PC-9 (cell line): ENCODE measurements at regions not wholly inside any gene's neighbourhood (a gene's known extent, or its start where the extent isn't known, plus 50 kb on each side); places are given as distances from the start of the nearest gene placed in this dataset.

ENCODE experiments used
- BruUV-seq: library from RNA; stranded (reverse); fragments of 400-500 nt; replicated peaks from 2 replicates; lab custom pipeline; 2021; lab: Mats Ljungman, UMichigan
- CTCF ChIA-PET: fragments of 300-600 bp; sonication (Branson Sonifier 250); formaldehyde crosslinking; loops from one replicate; lab custom pipeline; 2022; ENCODE audit warnings: antibody characterized with exemption; lab: Charles Lee
- POLR2A ChIA-PET: fragments of 300-600 bp; sonication (Branson Sonifier 250); formaldehyde crosslinking; loops from one replicate; lab custom pipeline; 2022; ENCODE audit warnings: antibody characterized with exemption; ENCODE audit not compliant: unreplicated experiment; lab: Charles Lee
- DNase-seq, 2 experiments: peaks; one replicate each; pipeline versions ENCODE4 v3.0.0 to v3.0.0-alpha.2; 2015 to 2022; ENCODE audit warnings: mixed read lengths in 1 of 2
- H2AFZ ChIP-seq: fragments of 200-600 bp; sonication (generic); 2 replicates; pipeline ENCODE4 v1.8.1; 2017; ENCODE audit warnings: antibody characterized with exemption
- H3F3A ChIP-seq: fragments of 200-600 bp; sonication (generic); 2 replicates; pipeline ENCODE4 v1.8.1; 2017; ENCODE audit warnings: antibody characterized with exemption, mild to moderate bottlenecking, low read depth; ENCODE audit not compliant: insufficient read depth
- H3K27ac ChIP-seq: fragments of 200-600 bp; sonication (generic); 2 replicates; pipeline ENCODE4 v1.6.1; 2016; ENCODE audit warnings: mixed run types
- H3K27me3 ChIP-seq: fragments of 200-600 bp; sonication (generic); 2 replicates; pipeline ENCODE4 v1.6.1; 2016; ENCODE audit warnings: low read depth, mixed run types; ENCODE audit not compliant: insufficient read depth
- H3K36me3 ChIP-seq: fragments of 200-600 bp; sonication (generic); 2 replicates; pipeline ENCODE4 v1.6.1; 2016; ENCODE audit warnings: low read depth, mixed run types
- H3K4me1 ChIP-seq: fragments of 200-600 bp; sonication (generic); replicated peaks from 2 replicates; pipeline ENCODE4 v1.6.1; 2016; ENCODE audit warnings: mixed run types; ENCODE audit not compliant: insufficient read depth
- H3K4me2 ChIP-seq: fragments of 200-600 bp; sonication (generic); 2 replicates; pipeline ENCODE4 v1.6.1; 2017; ENCODE audit warnings: mixed run types
- H3K4me3 ChIP-seq: fragments of 200-600 bp; sonication (generic); 2 replicates; pipeline ENCODE4 v1.6.1; 2016; ENCODE audit warnings: mixed run types
- H3K79me2 ChIP-seq: fragments of 200-600 bp; sonication (generic); 2 replicates; pipeline ENCODE4 v1.6.1; 2017; ENCODE audit warnings: low read depth, mixed run types
- H3K9me2 ChIP-seq: fragments of 200-600 bp; sonication (generic); 2 replicates; pipeline ENCODE4 v1.8.1; 2017; ENCODE audit warnings: mild to moderate bottlenecking; ENCODE audit not compliant: insufficient read depth
- H3K9me3 ChIP-seq: fragments of 200-600 bp; sonication (generic); 2 replicates; pipeline ENCODE4 v1.8.1; 2016; ENCODE audit warnings: low read depth; ENCODE audit not compliant: insufficient read depth
- H4K20me1 ChIP-seq: fragments of 200-600 bp; sonication (generic); 2 replicates; pipeline ENCODE4 v1.8.1; 2017; ENCODE audit not compliant: insufficient read depth
- EZH2 ChIP-seq: fragments of 200-600 bp; sonication (generic); IDR thresholded peaks from 2 replicates; pipeline ENCODE4 v1.8.0; 2017; ENCODE audit warnings: antibody characterized with exemption, low read depth
- intact Hi-C: fragments of 100-400 bp; cut with micrococcal nuclease; formaldehyde crosslinking; loops from one replicate; pipeline ENCODE4 v1.10.0; 2022; ENCODE audit not compliant: unreplicated experiment
- TF ChIP-seq, protein P1 (sequence below): fragments of 200-600 bp; sonication (generic); conservative IDR thresholded peaks from 2 replicates; pipeline ENCODE4 v1.6.1; 2017; ENCODE audit warnings: mixed run types, antibody characterized with exemption, mild to moderate bottlenecking, moderate library complexity

DNA sequence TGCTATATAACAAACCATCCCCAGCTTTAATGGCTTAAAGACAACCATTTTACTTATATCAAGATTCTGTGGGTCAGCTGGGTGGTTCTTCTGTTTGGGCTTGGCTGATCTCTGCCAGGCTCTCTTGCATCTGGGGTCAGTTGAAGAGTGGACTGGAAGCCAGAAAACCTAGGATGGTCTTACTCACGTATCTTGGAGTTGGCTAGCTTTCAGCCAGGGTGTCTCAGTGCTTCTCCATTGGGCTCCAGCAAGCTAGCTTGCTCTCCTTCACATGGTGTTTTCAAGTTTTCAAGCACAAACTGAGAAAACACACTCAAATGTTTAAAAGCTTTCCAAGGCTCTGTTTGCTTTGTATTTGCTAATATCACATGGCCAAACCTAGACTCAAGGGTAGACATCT, 146.8 kb downstream of the PIK3R1 start:
- ChIA-PET CTCF (no interaction called here), POLR2A (no interaction called here)
- intact Hi-C loops = no loop called here
- no peaks in the 10 kb centered on the region; the same call in 1 of the 2 replicates for H3K9me3 ChIP-seq
- H3K9me2 ChIP-seq = no peaks in the 10 kb centered on the region; the same call in 1 of the 2 replicates
- H3K36me3 ChIP-seq = no peaks in the 10 kb centered on the region
- no peak overlapping the region for H2AFZ ChIP-seq
- no peaks in the 10 kb centered on the region for H4K20me1 ChIP-seq
- H3K4me1 ChIP-seq = no peaks in the 10 kb centered on the region
- TF ChIP-seq, protein P1, sequence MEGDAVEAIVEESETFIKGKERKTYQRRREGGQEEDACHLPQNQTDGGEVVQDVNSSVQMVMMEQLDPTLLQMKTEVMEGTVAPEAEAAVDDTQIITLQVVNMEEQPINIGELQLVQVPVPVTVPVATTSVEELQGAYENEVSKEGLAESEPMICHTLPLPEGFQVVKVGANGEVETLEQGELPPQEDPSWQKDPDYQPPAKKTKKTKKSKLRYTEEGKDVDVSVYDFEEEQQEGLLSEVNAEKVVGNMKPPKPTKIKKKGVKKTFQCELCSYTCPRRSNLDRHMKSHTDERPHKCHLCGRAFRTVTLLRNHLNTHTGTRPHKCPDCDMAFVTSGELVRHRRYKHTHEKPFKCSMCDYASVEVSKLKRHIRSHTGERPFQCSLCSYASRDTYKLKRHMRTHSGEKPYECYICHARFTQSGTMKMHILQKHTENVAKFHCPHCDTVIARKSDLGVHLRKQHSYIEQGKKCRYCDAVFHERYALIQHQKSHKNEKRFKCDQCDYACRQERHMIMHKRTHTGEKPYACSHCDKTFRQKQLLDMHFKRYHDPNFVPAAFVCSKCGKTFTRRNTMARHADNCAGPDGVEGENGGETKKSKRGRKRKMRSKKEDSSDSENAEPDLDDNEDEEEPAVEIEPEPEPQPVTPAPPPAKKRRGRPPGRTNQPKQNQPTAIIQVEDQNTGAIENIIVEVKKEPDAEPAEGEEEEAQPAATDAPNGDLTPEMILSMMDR = no peak
- no peak for TF ChIP-seq EZH2
- no peak overlapping the region for H3K27ac ChIP-seq
- no peaks in the 10 kb centered on the region for H3F3A ChIP-seq
- H3K79me2 ChIP-seq = no peaks in the 10 kb centered on the region
- no TSS peak for BruUV-seq
- no peak overlapping the region for H3K4me2 ChIP-seq
- no peak overlapping the region for H3K4me3 ChIP-seq
- no peak for DNase-seq
- H3K27me3 ChIP-seq = no peaks in the 10 kb centered on the region

DNA sequence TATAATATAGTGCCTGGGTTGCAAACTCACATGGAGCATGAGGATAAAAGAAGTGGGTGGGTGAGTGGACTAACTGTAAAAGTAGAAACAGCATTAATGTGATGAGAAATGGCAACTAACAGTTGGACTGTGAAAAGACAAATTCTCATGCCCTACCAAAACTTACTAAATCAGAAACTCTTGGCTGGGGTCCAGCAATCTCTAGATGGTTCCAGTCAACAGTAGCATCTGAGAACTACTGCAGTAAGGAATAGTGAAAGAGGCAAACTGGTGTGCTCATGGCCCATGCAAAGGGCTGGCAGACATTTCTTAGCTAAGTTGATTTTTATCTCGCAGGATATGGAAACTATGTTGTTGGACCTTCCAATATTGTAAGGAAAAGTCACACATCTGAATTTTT, 150.3 kb downstream of the PIK3R1 start:
- H2AFZ ChIP-seq = no peak overlapping the region
- peaks cover 5% of the 10 kb centered on the region; the same call in 1 of the 2 replicates for H3K4me1 ChIP-seq
- H3K4me2 ChIP-seq = no peak overlapping the region
- no peaks in the 10 kb centered on the region for H4K20me1 ChIP-seq
- H3K9me2 ChIP-seq = no peaks in the 10 kb centered on the region; the same call in 1 of the 2 replicates
- H3K9me3 ChIP-seq = no peaks in the 10 kb centered on the region; the same call in 1 of the 2 replicates
- H3K79me2 ChIP-seq = no peaks in the 10 kb centered on the region
- no peak overlapping the region for H3K27ac ChIP-seq
- no peak for DNase-seq
- TF ChIP-seq, protein P1 = no peak
- no peak for TF ChIP-seq EZH2
- intact Hi-C loops = no loop called here
- CTCF ChIA-PET = no interaction called here
- no peaks in the 10 kb centered on the region for H3K36me3 ChIP-seq
- no peak overlapping the region for H3K4me3 ChIP-seq
- POLR2A ChIA-PET = no interaction called here
- no peaks in the 10 kb centered on the region for H3F3A ChIP-seq
- no peaks in the 10 kb centered on the region for H3K27me3 ChIP-seq
- BruUV-seq = no TSS peak

DNA sequence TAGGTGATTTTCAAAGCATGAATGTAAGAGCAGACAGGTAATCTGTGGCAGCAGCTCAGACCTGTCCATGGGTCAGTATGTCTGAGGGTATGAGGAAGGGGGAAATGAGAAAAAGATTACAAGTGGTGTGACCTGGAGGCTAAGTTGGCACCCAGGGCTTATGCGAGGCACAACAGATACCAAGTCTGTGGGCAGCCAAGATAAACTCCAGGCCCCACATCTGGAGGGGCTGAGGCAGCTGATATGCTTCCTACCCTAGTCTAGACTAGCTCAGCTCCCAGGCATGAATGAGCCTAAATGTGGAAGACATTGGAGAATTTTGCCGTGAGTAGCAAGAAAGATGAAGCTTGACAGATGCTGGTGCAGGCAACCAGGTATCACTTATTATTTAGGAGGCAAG, 151.7 kb downstream of the PIK3R1 start:
- Histone ChIP-seq H4K20me1 (no peaks in the 10 kb centered on the region), H3K9me2 (no peaks in the 10 kb centered on the region), H3K4me3 (no peak overlapping the region), H3K27ac (no peak overlapping the region), H2AFZ (no peak overlapping the region), H3F3A (no peaks in the 10 kb centered on the region), H3K4me2 (no peak overlapping the region), H3K9me3 (no peaks in the 10 kb centered on the region; the same call in 1 of the 2 replicates), H3K36me3 (no peaks in the 10 kb centered on the region), H3K27me3 (no peaks in the 10 kb centered on the region), H3K79me2 (no peaks in the 10 kb centered on the region), H3K4me1 (peaks cover 5% of the 10 kb centered on the region; the same call in 1 of the 2 replicates)
- CTCF ChIA-PET = no interaction called here
- POLR2A ChIA-PET = no interaction called here
- no peak for DNase-seq
- no TSS peak for BruUV-seq
- intact Hi-C loops = no loop called here
- TF ChIP-seq, protein P1 = no peak
- TF ChIP-seq EZH2 = no peak
